Germinal center (tissue), 1 donor: ENCODE measurements at regions not wholly inside any gene's neighbourhood (a gene's known extent, or its start where the extent isn't known, plus 50 kb on each side); places are given as distances from the start of the nearest gene placed in this dataset.
"Not testable (repeated sequence)": the region's sequence is repeated elsewhere in the genome, so short reads cannot be mapped to it uniquely, and the experiment has no call there.

Source experiments
- DNase-seq: peaks from one replicate; pipeline ENCODE4 v3.0.0; 2012; ENCODE audit warnings: mixed read lengths, low spot score

DNA sequence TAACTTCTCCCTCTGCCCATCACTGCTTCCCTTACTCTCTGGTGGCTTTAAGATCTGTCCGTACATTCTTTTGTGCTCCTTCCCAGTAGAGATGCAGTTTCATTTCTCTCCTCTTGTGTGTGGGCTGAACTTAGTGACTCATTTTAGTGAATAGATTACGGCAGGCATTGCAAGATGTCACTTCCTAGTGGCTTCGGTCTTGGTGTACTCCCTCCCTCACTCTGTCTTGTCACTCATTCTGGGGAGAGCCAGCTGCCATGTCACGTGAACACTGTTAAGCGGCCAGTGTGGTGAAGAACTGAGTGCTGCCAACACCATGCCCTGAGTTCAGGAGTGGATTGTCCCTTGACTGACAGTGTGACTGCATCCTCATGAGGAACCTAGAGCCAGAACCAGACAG lies 115.9 kb downstream of the OTOR start:
- DNase-seq, result no peak

DNA sequence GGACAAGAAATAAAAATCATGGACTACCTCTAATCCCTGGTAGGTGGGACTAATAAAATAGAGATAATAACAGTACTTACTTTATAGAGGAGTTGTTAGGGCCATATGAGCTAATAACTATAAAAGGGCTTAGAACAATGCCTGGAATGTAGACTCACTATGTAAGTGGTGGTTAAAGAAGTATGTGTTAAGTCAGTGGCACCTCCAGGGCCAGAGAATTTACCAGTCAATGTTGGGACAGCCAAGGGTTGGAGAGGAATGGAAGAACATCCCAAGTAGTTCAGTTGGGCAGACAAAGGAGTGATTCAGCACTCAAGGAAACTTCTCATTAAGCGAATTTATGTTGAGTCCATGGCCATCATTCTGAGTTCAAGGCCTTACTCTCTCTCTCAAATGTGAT lies 116.8 kb downstream of the OTOR start:
- no peak for DNase-seq

DNA sequence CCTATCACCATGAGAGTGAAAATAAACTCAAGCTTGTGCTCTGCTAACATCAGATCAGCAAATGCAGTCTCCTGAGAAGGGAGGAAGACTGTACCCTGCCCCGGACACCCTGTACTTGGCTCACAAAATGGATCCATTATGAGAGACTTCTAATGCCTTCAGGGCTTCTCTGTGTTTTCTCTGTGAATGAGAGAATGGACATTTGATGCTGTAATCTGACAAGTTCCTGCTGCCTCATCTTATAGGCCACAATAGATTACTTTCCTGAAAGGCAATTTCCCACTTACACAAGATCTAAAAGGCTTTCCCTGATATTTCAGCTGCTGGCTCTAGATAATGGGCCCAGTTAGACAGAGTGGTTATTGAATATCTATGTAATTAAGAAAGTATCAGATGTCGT lies 117.2 kb downstream of the OTOR start:
- DNase-seq, result no peak

DNA sequence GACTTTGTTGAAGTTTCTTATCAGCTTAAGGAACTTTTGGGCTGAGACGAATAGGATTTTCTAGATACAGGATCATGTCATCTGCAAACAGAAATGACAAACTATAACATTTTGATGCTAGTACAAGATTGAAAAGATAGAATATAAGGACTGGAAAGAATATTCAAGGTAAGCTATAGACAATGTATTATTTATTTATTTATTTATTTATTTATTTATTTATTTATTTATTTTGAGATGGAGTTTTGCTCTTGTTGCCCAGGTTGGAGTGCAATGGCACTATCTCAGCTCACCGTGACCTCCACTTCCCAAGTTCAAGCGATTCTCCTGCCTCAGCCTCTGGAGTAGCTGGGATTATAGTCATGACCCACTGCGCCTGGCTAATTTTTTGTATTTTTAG lies 125.0 kb downstream of the OTOR start:
- DNase-seq, result not testable (repeated sequence)

DNA sequence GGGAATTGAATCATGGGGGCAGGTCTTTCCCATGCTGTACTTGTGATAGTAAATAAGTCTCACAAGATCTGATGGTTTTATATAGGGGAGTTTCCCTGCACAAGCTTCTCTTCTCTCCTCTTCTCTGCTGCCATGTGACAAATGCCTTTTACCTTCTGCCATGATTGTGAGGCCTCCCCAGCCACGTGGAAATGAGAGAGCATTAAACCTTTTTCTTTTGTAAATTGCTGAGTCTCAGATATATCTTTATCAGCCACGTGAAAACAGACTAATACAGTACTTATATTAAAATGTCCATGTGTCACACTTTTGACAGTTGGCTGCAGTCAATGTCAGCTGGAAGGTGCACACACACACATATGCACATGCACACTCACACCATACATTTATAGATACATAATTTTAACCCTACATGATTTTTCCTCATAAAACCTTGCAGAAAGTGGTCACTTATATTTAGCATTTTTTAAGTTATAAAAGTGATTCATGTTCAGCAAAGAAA lies 128.9 kb downstream of the OTOR start:
- no peak for DNase-seq

DNA sequence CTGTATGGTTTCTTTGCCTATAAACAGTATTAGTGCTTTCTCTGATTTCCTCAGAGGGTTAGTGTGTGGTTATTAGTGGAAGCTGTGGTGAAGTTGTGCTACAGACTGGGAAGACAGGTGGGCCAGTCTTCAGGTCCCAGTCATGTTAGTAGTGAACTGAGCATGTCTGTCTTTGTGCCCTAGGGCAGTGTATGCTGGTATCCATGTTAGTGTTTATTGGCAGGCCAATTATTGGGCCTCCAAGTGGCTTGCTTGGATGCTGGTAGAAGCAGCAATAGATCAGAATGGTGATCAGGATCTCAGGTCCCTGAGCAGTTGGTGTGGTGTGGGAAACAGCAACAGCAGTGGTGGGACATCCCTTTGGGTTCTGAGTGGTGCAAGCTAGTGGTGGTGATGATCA lies 137.6 kb downstream of the OTOR start:
- no peak for DNase-seq

DNA sequence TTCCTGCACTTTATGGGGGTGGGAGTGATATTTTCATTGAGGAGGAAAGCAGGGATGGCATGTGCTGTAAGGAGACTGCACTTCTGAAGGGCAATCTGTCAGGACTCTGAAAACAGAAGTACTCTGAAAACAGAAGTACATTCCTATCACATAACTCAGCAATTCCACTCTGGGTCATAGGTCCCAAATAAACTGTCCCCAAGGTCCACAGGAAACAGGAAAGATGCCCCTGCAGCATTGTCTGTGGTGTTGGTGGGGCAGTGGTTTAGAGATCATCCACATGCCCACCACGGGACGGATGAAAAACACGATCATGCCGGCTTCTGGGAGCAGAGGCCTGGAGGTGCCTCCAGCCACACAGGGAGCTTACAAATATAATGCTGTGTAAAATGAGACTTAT lies 150.3 kb downstream of the OTOR start:
- DNase-seq, result no peak

DNA sequence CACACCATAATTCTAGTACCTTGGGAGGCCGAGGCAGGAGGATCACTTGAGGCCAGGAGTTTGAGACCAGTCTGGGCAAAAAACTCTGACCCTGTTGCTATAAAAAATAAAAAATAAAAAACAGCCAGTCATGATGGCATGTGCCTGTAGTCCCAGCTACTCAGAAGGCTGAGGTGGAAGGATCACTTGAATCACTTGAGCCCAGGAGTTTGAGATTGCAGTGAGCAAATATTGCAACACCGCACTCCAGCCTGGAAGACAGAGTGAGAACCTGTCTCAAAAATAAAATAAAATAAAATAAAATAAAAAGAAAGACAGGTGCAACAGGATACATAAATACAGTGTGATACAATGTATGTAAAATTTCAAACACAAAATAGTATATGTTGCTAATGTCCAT lies 154.5 kb downstream of the OTOR start:
- no peak for DNase-seq

DNA sequence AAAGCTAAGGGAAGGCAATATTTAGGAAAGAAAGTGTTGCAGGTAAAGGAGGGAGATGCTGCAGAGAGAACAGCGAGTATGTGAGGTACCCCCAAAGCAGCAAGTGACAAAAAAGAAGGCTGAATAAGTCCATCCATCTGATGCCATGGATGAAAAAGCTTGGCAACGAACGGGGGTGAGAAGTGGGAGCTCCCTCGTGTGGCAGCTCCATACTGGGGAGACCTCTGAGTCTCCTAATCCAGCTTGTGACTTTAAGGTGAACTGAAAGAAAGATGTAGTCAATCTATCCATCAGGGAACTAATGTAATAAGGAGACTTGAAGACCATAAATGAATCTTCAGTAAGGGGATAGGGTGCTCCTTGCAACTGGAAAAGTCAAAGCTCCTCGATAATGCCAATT lies 156.6 kb downstream of the OTOR start:
- no peak for DNase-seq

DNA sequence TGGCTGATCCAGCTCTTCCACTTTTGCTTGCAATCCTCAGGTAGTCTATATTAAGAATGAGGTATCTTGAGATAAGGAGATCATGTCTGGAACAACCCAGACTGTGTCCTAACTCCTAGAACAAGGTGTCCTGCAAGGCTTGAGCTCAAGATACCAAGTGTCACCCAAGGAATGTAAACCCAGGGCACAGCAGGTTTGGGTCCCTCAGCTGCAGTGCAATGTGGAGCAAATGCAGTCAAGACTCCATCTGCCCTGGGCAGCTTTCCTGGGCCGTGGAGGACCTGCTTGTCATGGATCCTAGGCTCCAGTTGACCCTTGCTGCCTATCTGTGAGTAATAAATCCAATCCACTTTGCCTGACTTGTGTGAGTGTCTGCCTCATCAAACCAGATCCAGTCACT lies 166.1 kb downstream of the OTOR start:
- no peak for DNase-seq

DNA sequence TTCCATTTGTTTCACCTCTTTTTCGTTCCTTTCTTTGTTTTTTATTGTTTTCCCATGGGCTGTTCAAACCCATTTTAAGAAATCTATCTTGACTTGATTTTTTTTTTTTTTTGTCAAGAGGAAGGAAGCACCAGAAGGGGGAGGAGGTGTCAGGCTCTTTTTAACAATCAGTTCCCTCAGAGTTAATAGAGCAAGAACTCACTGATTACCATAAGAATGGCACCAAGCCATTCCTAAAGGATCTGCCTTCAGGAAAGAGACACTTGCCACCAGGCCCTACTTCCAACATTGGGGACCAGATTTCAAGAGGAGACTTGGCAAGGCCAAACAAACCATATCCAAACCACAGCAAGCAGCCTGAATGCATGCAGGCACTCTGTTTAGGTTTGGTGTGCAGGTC lies 168.0 kb downstream of the OTOR start:
- DNase-seq, result no peak

DNA sequence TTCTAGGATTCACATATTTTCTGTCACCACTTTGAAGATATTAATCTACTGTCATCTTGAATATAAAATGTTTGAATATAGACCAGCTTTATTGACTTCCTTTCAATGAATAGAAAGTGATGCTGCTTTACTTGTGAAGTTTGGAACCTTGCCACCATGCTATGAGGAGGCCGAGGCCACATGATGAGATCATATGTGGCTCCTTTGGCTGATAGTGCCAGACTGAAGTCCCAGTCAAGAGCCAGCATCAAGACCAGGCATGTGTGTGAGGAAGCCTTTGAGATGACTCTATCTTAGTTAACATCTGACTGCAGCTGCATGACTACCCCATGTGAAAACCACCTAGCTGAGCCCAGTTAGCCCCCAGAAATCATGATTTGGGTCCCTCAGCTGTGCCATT lies 169.5 kb downstream of the OTOR start:
- DNase-seq, result no peak

DNA sequence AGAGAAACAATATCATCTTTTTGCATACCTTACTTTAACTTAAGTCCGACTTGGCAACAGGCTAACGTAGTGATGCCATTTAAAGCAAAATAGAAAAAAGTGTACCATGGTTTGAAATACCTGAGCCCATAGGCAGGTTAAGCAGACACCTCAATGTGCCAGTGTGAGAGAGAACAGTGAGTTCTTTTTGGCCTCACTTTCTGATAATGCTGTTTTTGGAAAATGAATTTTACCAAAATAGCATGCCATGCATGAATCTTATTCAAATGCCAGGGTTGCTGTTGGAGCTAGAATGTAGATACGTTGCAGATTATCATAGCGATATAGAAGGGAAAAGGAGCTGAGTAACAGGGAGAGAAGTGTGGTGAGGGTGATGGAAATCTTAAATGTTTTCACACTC lies 170.2 kb downstream of the OTOR start:
- DNase-seq, result no peak

DNA sequence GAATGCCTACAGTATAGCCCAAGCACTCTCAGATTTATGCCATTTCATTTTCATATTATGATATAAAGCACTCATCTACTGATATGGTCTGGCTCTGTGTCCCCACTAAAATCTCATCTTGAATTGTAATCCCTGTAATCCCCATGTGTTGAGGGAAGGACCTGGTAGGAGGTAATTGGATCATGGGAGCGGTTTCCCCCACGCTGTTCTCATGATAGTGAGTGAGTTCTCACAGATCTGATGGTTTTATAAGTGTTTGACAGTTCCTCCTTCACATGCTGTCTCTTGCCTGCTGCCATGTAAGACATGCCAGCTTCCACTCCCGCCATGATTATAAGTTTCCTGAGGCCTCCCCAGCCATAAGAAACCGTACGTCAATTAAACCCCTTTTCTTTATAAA lies 171.7 kb downstream of the OTOR start:
- no peak for DNase-seq

DNA sequence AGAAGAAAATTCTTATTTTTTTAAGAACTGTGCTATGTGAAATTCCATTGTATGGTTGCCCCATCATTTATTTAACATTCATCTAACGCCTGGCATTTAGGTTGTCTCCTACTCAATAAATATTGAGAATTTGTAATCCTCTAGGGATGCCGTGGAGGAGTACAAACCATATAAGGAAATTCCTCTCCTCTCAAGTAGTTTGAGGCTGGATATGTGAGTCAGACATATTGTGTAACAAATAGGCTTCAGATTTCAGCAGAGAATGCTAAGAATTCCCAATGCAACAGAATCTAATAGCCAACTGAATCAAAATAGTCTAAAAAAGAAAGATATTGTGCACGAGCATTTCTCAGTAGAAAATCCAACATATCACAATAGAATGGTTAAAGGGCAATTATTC lies 174.7 kb downstream of the OTOR start:
- DNase-seq, result no peak

DNA sequence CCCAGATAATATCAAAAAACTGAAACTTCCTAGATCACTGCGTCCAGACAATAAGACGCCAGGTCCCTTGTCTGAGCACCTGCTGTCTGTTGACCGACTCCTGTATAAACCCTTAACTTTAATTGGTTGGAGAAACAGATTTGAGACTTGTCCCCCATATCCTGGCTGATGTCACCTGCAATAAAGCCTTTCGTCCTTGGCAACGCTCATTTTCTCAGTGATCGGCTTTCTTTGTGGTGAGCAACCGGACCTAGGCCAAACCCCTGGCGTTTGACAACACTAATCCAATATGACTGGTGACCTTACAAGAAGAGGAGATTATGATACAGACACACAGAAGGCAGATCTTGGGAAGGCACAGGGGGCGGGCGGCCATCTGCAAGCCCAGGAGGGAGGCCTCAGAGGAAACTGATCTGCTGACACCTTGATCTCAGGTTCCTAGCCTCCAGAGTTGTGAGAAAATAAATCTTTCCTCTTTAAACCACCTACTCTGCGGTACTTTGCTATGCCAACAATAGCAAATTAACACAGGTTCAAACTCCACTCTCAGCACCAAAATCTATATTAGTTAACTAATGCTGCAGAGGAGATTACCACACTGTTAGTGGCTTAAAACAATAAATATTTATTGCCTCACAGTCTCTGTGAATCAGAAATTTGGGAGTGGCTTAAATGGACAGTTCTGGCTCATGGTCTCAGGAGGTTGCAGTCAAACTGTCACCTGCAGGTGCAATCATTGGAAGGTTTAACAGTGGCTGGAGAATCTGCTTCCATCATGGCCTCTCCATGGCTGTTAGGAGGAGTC lies 178.7 kb downstream of the OTOR start:
- DNase-seq, result no peak

DNA sequence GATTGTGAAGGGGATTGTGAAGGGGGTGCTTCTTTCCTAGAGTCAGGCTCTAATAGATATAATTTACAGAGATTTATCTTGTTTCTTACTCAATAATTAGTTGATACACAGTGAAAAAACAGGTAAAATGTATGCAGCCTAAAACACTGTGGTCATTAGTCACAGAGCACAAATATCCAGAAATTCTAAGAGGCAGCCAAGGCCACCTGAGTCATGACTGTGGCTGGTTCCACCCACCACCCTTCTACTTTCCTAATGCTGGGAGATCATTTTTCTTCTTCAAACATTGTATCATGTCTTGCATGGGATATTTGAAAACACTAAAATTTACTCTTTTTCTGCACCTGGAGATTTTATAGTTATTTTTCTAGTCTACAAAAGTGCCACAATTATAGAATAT lies 181.6 kb downstream of the OTOR start:
- no peak for DNase-seq

DNA sequence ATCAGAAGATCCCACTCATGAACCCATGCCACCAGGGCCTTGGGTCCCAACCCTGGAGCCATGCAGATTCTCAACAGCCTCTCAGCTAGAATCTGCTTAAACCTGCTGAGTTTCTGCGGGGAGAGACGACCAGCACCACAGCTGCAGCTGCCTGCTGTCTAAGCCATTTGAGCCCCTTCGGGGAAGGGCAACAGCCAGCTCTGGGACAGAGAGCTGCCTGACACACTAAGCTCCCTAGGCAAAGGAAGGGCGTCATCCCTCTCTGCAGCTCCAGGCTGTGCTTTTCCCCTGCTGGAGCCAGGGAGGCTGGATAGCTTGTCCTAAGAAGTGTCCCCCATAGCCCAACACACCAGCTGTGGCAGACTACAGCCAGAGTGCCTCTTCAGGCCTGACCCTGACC lies 182.5 kb downstream of the OTOR start:
- no peak for DNase-seq

DNA sequence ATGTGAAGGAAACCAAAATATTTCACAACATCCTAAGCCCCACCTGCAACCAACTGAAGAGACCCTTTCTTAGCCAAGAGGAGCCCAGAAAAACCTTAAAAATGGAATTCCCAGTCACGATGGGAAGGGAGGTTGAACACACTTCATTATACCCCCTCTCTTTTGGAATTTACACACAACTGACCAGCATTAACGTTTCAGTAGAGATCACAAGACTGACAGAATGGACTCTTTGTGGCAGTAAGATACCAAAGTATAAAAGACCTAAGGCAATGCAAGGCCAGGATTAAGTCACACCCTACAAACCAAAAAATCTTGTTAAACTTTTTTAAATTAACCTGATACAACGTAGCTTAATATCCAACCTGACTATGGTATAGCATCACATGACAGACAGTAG lies 190.9 kb downstream of the OTOR start:
- no peak for DNase-seq

DNA sequence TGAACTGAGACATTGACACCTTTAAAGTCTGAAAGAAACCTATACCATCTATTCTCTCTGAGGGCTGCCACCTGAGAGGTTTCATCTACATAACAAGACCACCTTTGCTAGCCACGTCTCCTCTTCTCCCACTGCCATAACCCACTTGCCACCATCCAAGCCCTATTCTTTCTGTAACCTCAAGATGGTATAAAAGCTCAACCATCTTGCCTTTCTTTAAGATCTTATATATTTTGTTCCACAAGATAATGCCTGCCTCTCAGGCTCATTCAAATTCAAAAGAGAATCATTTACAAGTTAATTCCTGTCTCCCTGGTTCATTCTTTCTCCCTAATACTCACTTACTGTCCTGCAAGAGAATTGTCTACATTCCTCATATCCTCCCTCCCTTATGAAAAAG lies 192.5 kb downstream of the OTOR start:
- no peak for DNase-seq

DNA sequence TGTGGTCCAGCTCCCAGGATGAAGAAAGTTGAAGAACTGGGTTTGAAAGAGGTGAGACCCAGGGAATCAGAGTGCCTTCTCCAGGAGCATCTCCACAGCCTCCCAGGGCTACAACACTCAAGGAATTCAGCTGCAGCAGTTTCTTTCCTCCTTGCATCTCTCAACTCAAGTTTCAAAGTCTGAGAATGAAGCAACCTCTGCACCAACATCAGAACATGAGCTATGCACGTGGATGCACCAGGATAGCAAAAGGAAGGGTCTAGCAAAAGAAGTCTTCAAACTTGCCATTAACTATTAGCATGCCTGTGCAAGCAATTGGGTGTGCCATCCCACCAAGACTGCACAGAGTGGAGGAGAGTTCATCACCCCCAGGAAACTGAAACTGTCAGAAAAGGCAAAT lies 193.9 kb downstream of the OTOR start:
- DNase-seq, result no peak

DNA sequence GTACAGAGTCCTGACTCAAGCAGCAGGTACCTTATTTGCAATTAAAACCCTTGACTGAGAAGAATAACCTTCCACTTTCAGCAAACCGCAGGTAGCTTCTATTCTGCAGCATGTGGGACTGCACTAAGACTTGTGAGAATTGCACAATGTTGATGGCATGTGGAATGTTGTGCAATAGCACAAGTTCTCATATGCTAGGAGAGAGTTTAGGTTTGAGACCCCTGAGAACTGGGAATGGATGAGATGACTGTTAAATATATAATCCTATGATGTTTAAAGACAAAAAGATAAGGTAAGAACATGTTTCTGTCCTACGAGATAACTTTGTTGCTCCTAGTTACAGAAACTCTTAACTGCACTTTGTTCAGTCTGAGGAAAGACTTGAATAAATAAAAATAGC lies 194.6 kb downstream of the OTOR start:
- no peak for DNase-seq

DNA sequence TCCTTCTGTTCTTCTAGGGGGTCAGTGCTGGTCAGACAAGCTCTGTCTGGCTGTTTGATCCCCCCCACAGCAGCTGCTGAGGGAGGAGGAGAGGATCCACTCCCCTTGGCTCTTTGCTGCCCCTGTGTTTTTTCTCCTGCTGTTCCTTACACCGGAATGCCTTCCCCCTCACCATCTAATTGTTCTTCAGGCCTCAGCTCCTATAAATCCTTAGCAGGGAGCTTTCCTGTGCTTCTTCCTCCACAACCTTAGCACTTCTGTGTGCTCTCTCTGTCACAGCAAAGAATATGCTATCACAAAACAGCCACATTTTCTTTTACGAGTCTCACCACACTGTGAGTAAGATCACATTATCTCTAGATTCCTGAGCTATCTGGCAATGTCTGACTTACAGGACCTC lies 196.6 kb downstream of the OTOR start:
- no peak for DNase-seq

DNA sequence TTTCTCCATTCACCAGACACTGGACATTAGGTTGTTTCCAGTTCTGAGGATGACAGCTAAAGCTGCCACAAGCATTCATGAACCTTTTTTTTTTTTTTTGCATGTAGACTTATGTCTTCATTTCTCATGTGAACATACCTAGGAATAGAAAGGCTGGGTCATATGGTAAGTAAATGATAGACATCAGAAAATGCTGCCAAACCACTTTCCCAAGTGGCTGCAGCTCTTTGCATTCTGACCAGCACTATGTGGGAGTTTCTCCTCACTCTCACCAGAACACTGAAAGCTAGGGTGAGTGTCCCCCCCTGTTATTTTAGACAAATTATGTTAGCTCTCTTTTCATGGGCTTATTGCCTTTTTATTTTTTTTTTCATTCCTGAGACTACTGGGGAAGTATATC lies 197.5 kb downstream of the OTOR start:
- DNase-seq, result no peak
